ENCODE measurements at regions not wholly inside any gene's neighbourhood (a gene's known extent, or its start where the extent isn't known, plus 50 kb on each side); places are given as distances from the start of the nearest gene placed in this dataset.

- no peak for TF ChIP-seq CTCF (IDR thresholded peaks at IDR 0.05)
These were observed 766.7 kb downstream of the ZBBX start for GRCh38 chr3:166613365-166613764.

GRCh38 chr3:166607933-166608521, 770.8 kb upstream of the BCHE start:
- TF ChIP-seq CTCF (IDR thresholded peaks at IDR 0.05): no peak

- no peak for TF ChIP-seq CTCF (IDR thresholded peaks at IDR 0.05)
These were observed 769.8 kb upstream of the BCHE start for GRCh38 chr3:166606988-166607387.

GRCh38 chr3:166593776-166594175, 756.6 kb upstream of the BCHE start:
- no peak for TF ChIP-seq CTCF (IDR thresholded peaks at IDR 0.05)

- no peak for TF ChIP-seq CTCF (IDR thresholded peaks at IDR 0.05)
These were observed 745.0 kb upstream of the BCHE start for GRCh38 chr3:166582236-166582635.

GRCh38 chr3:166580561-166580960, 743.3 kb upstream of the BCHE start:
- no peak for TF ChIP-seq CTCF (IDR thresholded peaks at IDR 0.05)

- TF ChIP-seq CTCF (IDR thresholded peaks at IDR 0.05): no peak
These were observed 737.9 kb upstream of the BCHE start for GRCh38 chr3:166575161-166575560.

- TF ChIP-seq CTCF (IDR thresholded peaks at IDR 0.05): no peak
These were observed 732.9 kb upstream of the BCHE start for GRCh38 chr3:166570102-166570501.

All from LNCAP (cell line).